ENCODE measurements at regions not wholly inside any gene's neighbourhood (a gene's known extent, or its start where the extent isn't known, plus 50 kb on each side); places are given as distances from the start of the nearest gene placed in this dataset.

GRCh38 chr14:106216679-106217078 is 690.3 kb downstream of the TMEM121 start:
- TF ChIP-seq CTCF (IDR thresholded peaks at IDR 0.05; ENCODE audit: low read depth, low read length, missing input control): no peak
- no peak for TF ChIP-seq RAD21 (IDR thresholded peaks at IDR 0.05)
- no peak for TF ChIP-seq EGR1 (IDR thresholded peaks at IDR 0.05; ENCODE audit: low read depth in 2 of 2)
- no peak for TF ChIP-seq GABPA (IDR thresholded peaks at IDR 0.05 in 1 of 2, conservative IDR thresholded peaks at IDR 0.05 in 1 of 2)
- TF ChIP-seq REST (IDR thresholded peaks at IDR 0.05): no peak
- no peak for TF ChIP-seq TAF1 (conservative IDR thresholded peaks at IDR 0.05)
- no peak for TF ChIP-seq HNF4G (IDR thresholded peaks at IDR 0.05)
- no peak for TF ChIP-seq FOXA1 (IDR thresholded peaks at IDR 0.05)
- no peak for TF ChIP-seq MAX (IDR thresholded peaks at IDR 0.05)
- TF ChIP-seq JUND (IDR thresholded peaks at IDR 0.05): no peak
- no peak for TF ChIP-seq SP1 (IDR thresholded peaks at IDR 0.05)
